Stomach (tissue), 4 donors: ENCODE measurements at regions not wholly inside any gene's neighbourhood (a gene's known extent, or its start where the extent isn't known, plus 50 kb on each side); places are given as distances from the start of the nearest gene placed in this dataset.

ENCODE experiments used
- CTCF ChIP-seq, 7 experiments: fragments of 450-650 bp in 4 of 7; fragments of 200-600 bp in 3 of 7; sonication (generic) in 3 of 7; IDR thresholded peaks; one replicate each; pipeline ENCODE4 v1.5.1; 2016 to 2019; ENCODE audit warnings: antibody characterized with exemption in 7 of 7, control low read depth in 2 of 7, mild to moderate bottlenecking in 1 of 7
- EP300 ChIP-seq: sonication (generic); formaldehyde crosslinking; IDR thresholded peaks from one replicate; pipeline ENCODE4 v1.6.1; 2017; ENCODE audit warnings: antibody characterized with exemption
- POLR2AphosphoS5 ChIP-seq, 3 donors: sonication (generic); formaldehyde crosslinking; IDR thresholded peaks; one replicate each; pipeline ENCODE4 v1.6.1; 2016; ENCODE audit warnings: antibody characterized with exemption in 3 of 3

GRCh38 chr15:69954666-69955065 is 143.1 kb downstream of the TLE3 start:
- TF ChIP-seq CTCF (IDR thresholded peaks at IDR 0.05) (no peak), EP300 (no peak), POLR2AphosphoS5 (IDR thresholded peaks at IDR 0.05) (no peak)
